GM12875 (cell line): ENCODE measurements at regions not wholly inside any gene's neighbourhood (a gene's known extent, or its start where the extent isn't known, plus 50 kb on each side); places are given as distances from the start of the nearest gene placed in this dataset.

ENCODE experiments used
- H3K4me3 ChIP-seq: one replicate; pipeline ENCODE4 v1.5.1; 2011; ENCODE audit warnings: low read depth, low read length, control low read depth
- CTCF ChIP-seq: IDR thresholded peaks from 2 replicates; pipeline ENCODE4 v1.5.1; 2011; ENCODE audit warnings: low read depth, mild to moderate bottlenecking, control low read depth, inconsistent platforms, low read length, moderate library complexity, borderline replicate concordance; ENCODE audit not compliant: insufficient read depth

GRCh38 chr2:180385601-180386201 lies 378.6 kb upstream of the CWC22 start:
- H3K4me3 ChIP-seq: no peak overlapping the region

GRCh38 chr2:180376066-180376465 lies 369.0 kb upstream of the CWC22 start:
- H3K4me3 ChIP-seq: no peak overlapping the region
- no peak for TF ChIP-seq CTCF

More at GRCh38 chr2:180385601-180386201, 378.6 kb upstream of the CWC22 start:
- no peak for TF ChIP-seq CTCF

- H3K4me3 ChIP-seq: no peak overlapping the region
- no peak for TF ChIP-seq CTCF
Observed at GRCh38 chr2:180374502-180375281, 367.6 kb upstream of the CWC22 start.

GRCh38 chr2:180370511-180371205 lies 363.6 kb upstream of the CWC22 start:
- no peak for TF ChIP-seq CTCF
- no peak overlapping the region for H3K4me3 ChIP-seq

- TF ChIP-seq CTCF: no peak
- H3K4me3 ChIP-seq: no peak overlapping the region
Observed at GRCh38 chr2:180368881-180369280, 361.8 kb upstream of the CWC22 start.

- TF ChIP-seq CTCF: no peak
- no peak overlapping the region for H3K4me3 ChIP-seq
Observed at GRCh38 chr2:180367815-180368214, 360.7 kb upstream of the CWC22 start.

GRCh38 chr2:180366481-180366880 lies 359.4 kb upstream of the CWC22 start:
- H3K4me3 ChIP-seq: no peak overlapping the region
- TF ChIP-seq CTCF: no peak
